Upper lobe of left lung (tissue), 6 donors: ENCODE measurements at regions not wholly inside any gene's neighbourhood (a gene's known extent, or its start where the extent isn't known, plus 50 kb on each side); places are given as distances from the start of the nearest gene placed in this dataset.
"Not testable (repeated sequence)": the region's sequence is repeated elsewhere in the genome, so short reads cannot be mapped to it uniquely, and the experiment has no call there.

Source experiments
- ATAC-seq, 2 donors: fragments of 200-7000 bp; cut with Tn5 transposase; one replicate each; pipeline ENCODE4 v1.9.1; 2022; ENCODE audit warnings: mild to moderate bottlenecking in 2 of 2, moderate library complexity in 2 of 2; ENCODE audit not compliant: low FRiP score in 2 of 2
- DNase-seq, 2 donors: peaks; one replicate each; pipeline ENCODE4 v3.0.0-alpha.2; 2019 to 2020
- H3K27ac ChIP-seq, 4 donors: fragments of 200-600 bp; sonication (generic); one replicate each; pipeline ENCODE4 v1.5.1; 2016 to 2019
- H3K27me3 ChIP-seq, 4 donors: fragments of 200-600 bp; sonication (generic); one replicate each; pipeline ENCODE4 v1.5.1; 2017 to 2019
- H3K36me3 ChIP-seq, 4 donors: fragments of 200-600 bp; sonication (generic); one replicate each; pipeline ENCODE4 v1.5.1; 2016 to 2019
- H3K4me1 ChIP-seq, 4 donors: fragments of 200-600 bp; sonication (generic); one replicate each; pipeline ENCODE4 v1.5.1; 2018 to 2019
- H3K4me3 ChIP-seq, 4 donors: fragments of 200-600 bp; sonication (generic); one replicate each; pipeline ENCODE4 v1.5.1; 2017 to 2019; ENCODE audit warnings: mild to moderate bottlenecking in 2 of 4, moderate library complexity in 1 of 4
- H3K9me3 ChIP-seq, 4 donors: fragments of 200-600 bp; sonication (generic); one replicate each; pipeline ENCODE4 v1.5.1; 2018 to 2019
- EP300 ChIP-seq, 4 donors: sonication (generic); formaldehyde crosslinking; IDR thresholded peaks; one replicate each; pipeline ENCODE4 v1.5.1; 2017; ENCODE audit warnings: antibody characterized with exemption in 4 of 4, control low read depth in 2 of 4
- POLR2A ChIP-seq, 4 donors: fragments of 450-650 bp; IDR thresholded peaks; one replicate each; pipeline ENCODE4 v1.5.1; 2016 to 2017; ENCODE audit warnings: antibody characterized with exemption in 4 of 4, mild to moderate bottlenecking in 2 of 4
- POLR2AphosphoS5 ChIP-seq, 2 donors: sonication (generic); formaldehyde crosslinking; IDR thresholded peaks; one replicate each; pipeline ENCODE4 v1.5.1; 2017; ENCODE audit warnings: antibody characterized with exemption in 2 of 2
- WGBS, 2 donors: methylation state at CpG; one replicate each; pipeline ENCODE4 v1.1.5; 2017 to 2018; 5-methylcytosine and 5-hydroxymethylcytosine counted together
- TF ChIP-seq, protein P1 (sequence below), 6 experiments: fragments of 450-650 bp in 4 of 6; fragments of 200-600 bp in 2 of 6; sonication (generic) in 2 of 6; IDR thresholded peaks; one replicate each; pipeline ENCODE4 v1.5.1; 2016 to 2019; ENCODE audit warnings: antibody characterized with exemption in 6 of 6
- donor health status: DM: no; HTN: no; CAD: no; lungs with moderate emphysema.
- donor health status: DM: no; HTN: yes; CAD: no; lungs with severe emphysema.

DNA sequence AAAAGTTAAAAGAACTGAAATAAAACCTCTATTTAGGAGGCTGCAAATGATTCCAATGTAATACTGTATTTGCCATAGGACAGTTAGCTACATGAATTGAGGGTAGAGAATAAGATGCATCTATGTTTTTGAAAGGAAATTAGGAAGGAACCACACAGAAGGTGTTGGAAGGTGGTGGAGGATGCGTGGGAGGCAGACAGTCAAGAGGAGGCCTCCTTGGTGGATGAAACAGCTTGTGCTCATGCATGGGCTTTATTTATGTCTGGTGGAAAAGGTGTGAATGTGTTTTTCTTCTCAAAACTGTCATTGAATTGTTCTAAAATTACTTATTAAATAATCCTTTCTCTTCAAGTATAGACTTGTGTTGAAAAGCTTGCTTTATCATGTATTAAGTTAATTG is 314.4 kb upstream of the NPSR1 start:
- DNase-seq (no peak), ATAC-seq (no peak)
- H3K27me3 ChIP-seq = no peaks in the 10 kb centered on the region
- 72 to 95% methylated on average over 1 of the region's 1 CpG for WGBS, 2 donors
- no peaks in the 10 kb centered on the region for H3K36me3 ChIP-seq
- no peak overlapping the region for H3K27ac ChIP-seq
- H3K9me3 ChIP-seq = no peaks in the 10 kb centered on the region
- TF ChIP-seq EP300 (IDR thresholded peaks at IDR 0.05) (no peak), POLR2A (IDR thresholded peaks at IDR 0.05) (no peak), POLR2AphosphoS5 (IDR thresholded peaks at IDR 0.05) (no peak)
- TF ChIP-seq, protein P1, sequence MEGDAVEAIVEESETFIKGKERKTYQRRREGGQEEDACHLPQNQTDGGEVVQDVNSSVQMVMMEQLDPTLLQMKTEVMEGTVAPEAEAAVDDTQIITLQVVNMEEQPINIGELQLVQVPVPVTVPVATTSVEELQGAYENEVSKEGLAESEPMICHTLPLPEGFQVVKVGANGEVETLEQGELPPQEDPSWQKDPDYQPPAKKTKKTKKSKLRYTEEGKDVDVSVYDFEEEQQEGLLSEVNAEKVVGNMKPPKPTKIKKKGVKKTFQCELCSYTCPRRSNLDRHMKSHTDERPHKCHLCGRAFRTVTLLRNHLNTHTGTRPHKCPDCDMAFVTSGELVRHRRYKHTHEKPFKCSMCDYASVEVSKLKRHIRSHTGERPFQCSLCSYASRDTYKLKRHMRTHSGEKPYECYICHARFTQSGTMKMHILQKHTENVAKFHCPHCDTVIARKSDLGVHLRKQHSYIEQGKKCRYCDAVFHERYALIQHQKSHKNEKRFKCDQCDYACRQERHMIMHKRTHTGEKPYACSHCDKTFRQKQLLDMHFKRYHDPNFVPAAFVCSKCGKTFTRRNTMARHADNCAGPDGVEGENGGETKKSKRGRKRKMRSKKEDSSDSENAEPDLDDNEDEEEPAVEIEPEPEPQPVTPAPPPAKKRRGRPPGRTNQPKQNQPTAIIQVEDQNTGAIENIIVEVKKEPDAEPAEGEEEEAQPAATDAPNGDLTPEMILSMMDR (IDR thresholded peaks at IDR 0.05) = no peak
- H3K4me3 ChIP-seq = no peak overlapping the region
- H3K4me1 ChIP-seq = no peaks in the 10 kb centered on the region

DNA sequence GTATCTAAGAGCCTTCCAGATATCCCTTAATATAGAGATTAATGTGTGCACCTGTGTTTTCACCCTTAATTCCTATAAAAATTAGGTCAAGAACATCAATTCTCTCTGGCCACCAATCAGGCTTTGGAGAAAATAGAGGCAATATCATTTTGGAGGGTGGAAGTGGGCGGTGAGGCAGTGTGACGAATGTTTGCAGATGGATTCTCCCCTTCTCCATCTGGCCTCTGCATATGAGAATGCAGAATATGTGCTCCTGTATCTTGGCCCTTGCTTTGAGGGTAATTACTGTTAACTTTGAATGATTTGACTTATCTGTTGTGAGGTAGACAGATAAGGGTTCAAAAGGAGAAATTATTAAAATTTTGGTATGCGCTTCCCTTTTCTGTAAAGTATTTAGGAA is 304.0 kb upstream of the NPSR1 start:
- H3K27ac ChIP-seq = no peak overlapping the region
- TF ChIP-seq EP300 (IDR thresholded peaks at IDR 0.05) (no peak), POLR2A (IDR thresholded peaks at IDR 0.05) (no peak), POLR2AphosphoS5 (IDR thresholded peaks at IDR 0.05) (no peak)
- TF ChIP-seq, protein P1 (IDR thresholded peaks at IDR 0.05) = no peak
- DNase-seq (no peak), ATAC-seq (no peak)
- H3K36me3 ChIP-seq = no peaks in the 10 kb centered on the region
- no peaks in the 10 kb centered on the region for H3K9me3 ChIP-seq
- no peaks in the 10 kb centered on the region for H3K4me1 ChIP-seq
- H3K4me3 ChIP-seq = no peak overlapping the region
- H3K27me3 ChIP-seq = no peaks in the 10 kb centered on the region
- 81 to 87% methylated on average over 3 of the region's 3 CpGs for WGBS, 2 donors

DNA sequence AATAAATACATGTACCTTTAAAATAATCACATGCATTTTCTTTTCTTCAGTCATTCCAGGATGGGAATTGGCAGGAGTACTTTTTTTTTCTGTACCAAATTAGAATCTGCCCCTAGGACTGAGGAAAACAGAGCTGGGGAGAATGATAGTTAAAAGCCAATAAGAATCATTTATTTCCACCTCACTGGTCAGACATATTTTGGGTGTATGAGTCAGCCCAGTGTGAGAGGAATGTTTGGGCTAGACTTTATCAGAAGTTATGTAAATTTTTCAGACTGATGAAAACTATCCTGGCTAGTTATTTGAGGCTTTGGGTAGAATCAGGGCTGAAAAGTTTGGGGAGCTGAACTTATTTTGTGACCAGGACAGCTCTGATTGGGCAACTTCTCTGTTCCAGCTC is 303.1 kb upstream of the NPSR1 start:
- TF ChIP-seq POLR2AphosphoS5 (IDR thresholded peaks at IDR 0.05) (no peak), EP300 (IDR thresholded peaks at IDR 0.05) (no peak), POLR2A (IDR thresholded peaks at IDR 0.05) (no peak)
- TF ChIP-seq, protein P1 (IDR thresholded peaks at IDR 0.05) = no peak
- Histone ChIP-seq H3K9me3 (no peaks in the 10 kb centered on the region), H3K27ac (no peak overlapping the region), H3K4me1 (no peaks in the 10 kb centered on the region), H3K27me3 (no peaks in the 10 kb centered on the region), H3K4me3 (no peak overlapping the region), H3K36me3 (no peaks in the 10 kb centered on the region)
- no peak for DNase-seq
- peak in 1 of 2 donors; percentile 21 for ATAC-seq

DNA sequence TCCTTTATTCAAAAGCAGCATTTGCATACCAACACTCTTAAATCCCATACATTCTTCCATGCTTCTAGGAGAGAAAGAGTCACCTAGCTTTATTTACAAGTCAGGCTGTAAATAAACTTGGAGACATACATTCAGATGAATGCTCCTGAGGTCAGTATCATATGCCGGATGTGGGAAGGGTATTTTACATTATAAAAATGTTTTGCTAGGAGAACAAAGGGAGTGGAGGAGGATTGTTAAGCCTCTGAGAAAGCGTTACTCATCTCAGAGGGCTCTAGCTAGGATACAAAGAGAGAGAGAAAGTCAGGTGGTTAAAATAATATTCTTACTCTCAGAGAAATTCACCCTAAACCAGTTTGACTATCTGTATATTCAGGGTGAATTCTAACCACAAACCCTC is 300.9 kb upstream of the NPSR1 start:
- DNase-seq (no peak), ATAC-seq (no peak)
- WGBS, 2 donors = 77% methylated on average over 2 of the region's 2 CpGs
- Histone ChIP-seq H3K27me3 (no peaks in the 10 kb centered on the region), H3K4me1 (no peaks in the 10 kb centered on the region), H3K36me3 (no peaks in the 10 kb centered on the region), H3K4me3 (no peak overlapping the region), H3K9me3 (no peaks in the 10 kb centered on the region), H3K27ac (no peak overlapping the region)
- TF ChIP-seq POLR2AphosphoS5 (IDR thresholded peaks at IDR 0.05) (no peak), POLR2A (IDR thresholded peaks at IDR 0.05) (no peak), EP300 (IDR thresholded peaks at IDR 0.05) (no peak)
- TF ChIP-seq, protein P1 (IDR thresholded peaks at IDR 0.05) = no peak

DNA sequence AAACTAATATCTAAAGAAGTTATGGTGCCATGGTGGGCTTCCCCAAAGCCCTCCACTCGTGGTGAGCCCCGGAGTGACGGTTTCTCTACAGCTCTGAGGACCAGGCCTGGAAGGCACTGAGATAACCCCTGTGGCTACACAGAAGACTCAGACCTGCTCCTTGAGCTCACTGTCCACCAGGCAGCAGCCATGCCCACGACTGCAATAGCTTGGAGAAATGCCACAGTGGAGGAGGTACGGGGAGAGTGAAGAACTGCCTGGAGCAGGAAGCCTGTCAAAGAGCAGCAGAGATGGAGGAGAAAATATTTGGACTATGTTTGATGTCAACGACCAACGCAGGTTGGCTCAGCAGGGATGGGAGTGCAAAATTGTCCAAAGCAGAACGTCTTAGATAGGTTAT is 300.1 kb upstream of the NPSR1 start:
- Histone ChIP-seq H3K27me3 (no peaks in the 10 kb centered on the region), H3K27ac (no peak overlapping the region), H3K4me1 (no peaks in the 10 kb centered on the region), H3K9me3 (no peaks in the 10 kb centered on the region), H3K36me3 (no peaks in the 10 kb centered on the region), H3K4me3 (no peak overlapping the region)
- TF ChIP-seq EP300 (IDR thresholded peaks at IDR 0.05) (no peak), POLR2A (IDR thresholded peaks at IDR 0.05) (no peak), POLR2AphosphoS5 (IDR thresholded peaks at IDR 0.05) (no peak)
- TF ChIP-seq, protein P1 (IDR thresholded peaks at IDR 0.05) = no peak
- ATAC-seq (no peak), DNase-seq (no peak)
- 83 to 90% methylated on average over 8 of the region's 8 CpGs for whole genome bisulfite sequencing, 2 donors

DNA sequence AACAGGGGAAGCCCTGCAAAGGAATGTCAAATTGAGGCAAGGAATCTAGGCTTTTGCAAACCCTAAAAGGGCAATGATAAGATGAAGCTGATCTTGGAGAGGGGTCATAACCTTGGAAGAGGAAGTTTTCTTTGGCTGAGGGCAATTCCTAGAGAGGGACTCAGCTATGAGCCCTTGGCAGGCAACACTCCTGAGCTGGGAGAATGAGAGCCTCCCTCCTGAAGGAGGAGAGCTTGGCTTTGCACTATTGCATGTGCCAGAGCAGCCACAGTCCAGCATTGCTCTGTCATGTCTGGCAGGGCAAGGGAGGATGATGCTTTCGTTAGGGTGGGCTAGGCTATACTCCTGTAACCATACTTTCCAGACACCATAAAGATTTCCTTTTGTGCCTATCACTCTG is 299.4 kb upstream of the NPSR1 start:
- not testable (repeated sequence) for H3K27ac ChIP-seq, H3K4me1 ChIP-seq, H3K4me3 ChIP-seq, H3K27me3 ChIP-seq, H3K9me3 ChIP-seq, H3K36me3 ChIP-seq, DNase-seq, ATAC-seq
- WGBS, 2 donors = 71 to 81% methylated on average over 1 of the region's 1 CpG
